GM18907 (cell line): ENCODE measurements at regions not wholly inside any gene's neighbourhood (a gene's known extent, or its start where the extent isn't known, plus 50 kb on each side); places are given as distances from the start of the nearest gene placed in this dataset.

ENCODE experiments used
- ATAC-seq: cut with Tn5 transposase; IDR thresholded peaks from one replicate; pipeline ENCODE4 v1.9.1; 2021; ENCODE audit warnings: mild to moderate bottlenecking, moderate library complexity; ENCODE audit not compliant: unreplicated experiment

- no peak for ATAC-seq
Observed at GRCh38 chr5:144103611-144104485, 66.6 kb downstream of the YIPF5 start.

DNA sequence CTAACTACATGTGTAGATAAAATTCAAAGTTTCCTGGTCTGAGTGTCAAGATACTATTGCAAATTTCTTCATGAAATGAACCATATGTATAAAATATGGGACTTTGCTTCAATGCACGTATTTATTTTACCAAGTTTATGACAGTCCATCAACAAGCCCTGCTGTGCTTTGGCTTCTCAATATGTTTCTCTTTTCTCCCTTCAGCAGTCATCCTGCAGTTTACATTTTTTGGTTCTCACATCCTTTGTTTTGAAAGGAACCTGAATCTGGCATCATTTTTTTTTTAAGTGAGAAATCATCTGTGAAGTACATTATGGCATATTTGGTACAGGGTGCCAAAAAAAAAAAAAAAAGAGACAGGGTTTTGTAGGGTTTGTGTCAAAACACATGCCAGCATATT, 65.1 kb downstream of the YIPF5 start:
- ATAC-seq = no peak

- no peak for ATAC-seq
Observed at GRCh38 chr5:144108131-144108530, 62.3 kb downstream of the YIPF5 start.
